ENCODE measurements at regions not wholly inside any gene's neighbourhood (a gene's known extent, or its start where the extent isn't known, plus 50 kb on each side); places are given as distances from the start of the nearest gene placed in this dataset.

GRCh38 chr10:128298587-128298986, 172.4 kb upstream of the MKI67 start:
- TF ChIP-seq IRF9 (tag; IDR thresholded peaks at IDR 0.05) (no peak), ZNF311 (CRISPR knock-in tag; IDR thresholded peaks at IDR 0.05) (no peak), E2F5 (CRISPR knock-in tag; IDR thresholded peaks at IDR 0.05) (no peak), MLLT1 (IDR thresholded peaks at IDR 0.05) (no peak), ATF3 (IDR thresholded peaks at IDR 0.05) (no peak), ATF3 (CRISPR knock-in tag; conservative IDR thresholded peaks at IDR 0.05) (no peak), GTF2F1 (IDR thresholded peaks at IDR 0.05; ENCODE audit: low read depth, low read length) (no peak), PHF21A (IDR thresholded peaks at IDR 0.05; ENCODE audit: borderline replicate concordance, low read depth) (no peak), NFRKB (IDR thresholded peaks at IDR 0.05; ENCODE audit: low read depth) (no peak), ZFX (CRISPR knock-in tag; IDR thresholded peaks at IDR 0.05) (no peak), CTCF (IDR thresholded peaks at IDR 0.05 in 2 of 3, conservative IDR thresholded peaks at IDR 0.05 in 1 of 3; ENCODE audit: insufficient read depth in 2 of 3, low read depth in 1 of 3, low read length in 3 of 3) (no peak), SOX6 (IDR thresholded peaks at IDR 0.05) (no peak), ATF4 (CRISPR knock-in tag; IDR thresholded peaks at IDR 0.05) (no peak), MEIS2 (IDR thresholded peaks at IDR 0.05; ENCODE audit: partially characterized antibody) (no peak)

All from K562 (cell line).